ENCODE measurements at regions not wholly inside any gene's neighbourhood (a gene's known extent, or its start where the extent isn't known, plus 50 kb on each side); places are given as distances from the start of the nearest gene placed in this dataset.

- no peak overlapping the region for H2AFZ ChIP-seq (ENCODE audit: insufficient read depth, low read depth, low read length, poor library complexity, severe bottlenecking)
- no peaks in the 10 kb centered on the region for H3K4me1 ChIP-seq (ENCODE audit: control insufficient read depth in 2 of 2, insufficient read depth in 2 of 2, low read length in 2 of 2)
- Mint-ChIP-seq H3K27me3 (no peaks in the 10 kb centered on the region), H3K9me3 (ENCODE audit: insufficient read depth) (peaks cover 17% of the 10 kb centered on the region), H3K4me1 (no peaks in the 10 kb centered on the region), H3K4me3 (no peak overlapping the region), H3K27ac (no peak overlapping the region)
- no peaks in the 10 kb centered on the region for H3K36me3 ChIP-seq (replicated peaks in 1 of 2; ENCODE audit: control extremely low read depth in 1 of 2, control insufficient read depth in 1 of 2, extremely low read depth in 1 of 2, insufficient read depth in 2 of 2, low read length in 1 of 2)
- H3K9ac ChIP-seq (ENCODE audit: low read length): no peak overlapping the region
- no peaks in the 10 kb centered on the region for H3K27me3 ChIP-seq (replicated peaks in 1 of 4; ENCODE audit: control extremely low read depth in 1 of 4, control insufficient read depth in 3 of 4, insufficient read depth in 4 of 4, low read length in 3 of 4)
- no peak for ATAC-seq (ENCODE audit: low read depth)
- no peaks in the 10 kb centered on the region for H3K79me2 ChIP-seq (ENCODE audit: control insufficient read depth, insufficient read depth, low read length)
- TF ChIP-seq CTCF (IDR thresholded peaks at IDR 0.05) (no peak), EZH2 (IDR thresholded peaks at IDR 0.05; ENCODE audit: borderline replicate concordance, insufficient read depth, low read depth, low read length, poor library complexity, severe bottlenecking) (no peak)
- H3K4me3 ChIP-seq (ENCODE audit: control extremely low read depth in 1 of 5, extremely low read depth in 1 of 5, insufficient read depth in 1 of 5, low read depth in 2 of 5, low read length in 4 of 5): no peak overlapping the region
- intact Hi-C loops (cut with micrococcal nuclease): no loop called here
- no CpG with 5 or more reads among the region's 2 CpGs for WGBS (ENCODE audit: insufficient coverage)
- peaks cover 0 to 9% (median 4%) of the 10 kb centered on the region in 3 donors for H3K9me3 ChIP-seq (ENCODE audit: control extremely low read depth in 1 of 3, control insufficient read depth in 2 of 3, insufficient read depth in 1 of 3, low read length in 2 of 3)
- no peaks in the 10 kb centered on the region for H4K20me1 ChIP-seq (ENCODE audit: control insufficient read depth, insufficient read depth, low read length, poor library complexity, severe bottlenecking)
- ChIA-PET POLR2A (no interaction called here), CTCF (interaction anchor here (0.7 kb wide), 1 partner anchor 382 kb away, joined by 3 read pairs; no protein-coding TSS in a partner anchor)
- no peak overlapping the region for H3K4me2 ChIP-seq (replicated peaks; ENCODE audit: low read depth, low read length, poor library complexity, severe bottlenecking)
- no peak overlapping the region for H3K27ac ChIP-seq (ENCODE audit: low read length in 2 of 2)
- no peak for DNase-seq
These were observed 698.2 kb downstream of the FGF9 start for GRCh38 chr13:22369090-22369489.

GRCh38 chr13:22369840-22370239 lies 699.0 kb downstream of the FGF9 start:
- Histone ChIP-seq H3K79me2 (ENCODE audit: control insufficient read depth, insufficient read depth, low read length) (no peaks in the 10 kb centered on the region), H3K27ac (ENCODE audit: low read length in 2 of 2) (no peak overlapping the region), H2AFZ (ENCODE audit: insufficient read depth, low read depth, low read length, poor library complexity, severe bottlenecking) (no peak overlapping the region), H3K4me1 (ENCODE audit: control insufficient read depth in 2 of 2, insufficient read depth in 2 of 2, low read length in 2 of 2) (no peaks in the 10 kb centered on the region), H3K27me3 (replicated peaks in 1 of 4; ENCODE audit: control extremely low read depth in 1 of 4, control insufficient read depth in 3 of 4, insufficient read depth in 4 of 4, low read length in 3 of 4) (no peaks in the 10 kb centered on the region), H3K36me3 (replicated peaks in 1 of 2; ENCODE audit: control extremely low read depth in 1 of 2, control insufficient read depth in 1 of 2, extremely low read depth in 1 of 2, insufficient read depth in 2 of 2, low read length in 1 of 2) (no peaks in the 10 kb centered on the region), H3K9me3 (ENCODE audit: control extremely low read depth in 1 of 3, control insufficient read depth in 2 of 3, insufficient read depth in 1 of 3, low read length in 2 of 3) (peaks cover 0 to 9% (median 4%) of the 10 kb centered on the region in 3 donors), H3K4me2 (replicated peaks; ENCODE audit: low read depth, low read length, poor library complexity, severe bottlenecking) (no peak overlapping the region), H3K4me3 (ENCODE audit: control extremely low read depth in 1 of 5, extremely low read depth in 1 of 5, insufficient read depth in 1 of 5, low read depth in 2 of 5, low read length in 4 of 5) (no peak overlapping the region), H3K9ac (ENCODE audit: low read length) (no peak overlapping the region), H4K20me1 (ENCODE audit: control insufficient read depth, insufficient read depth, low read length, poor library complexity, severe bottlenecking) (no peaks in the 10 kb centered on the region)
- POLR2A ChIA-PET: no interaction called here
- ATAC-seq (ENCODE audit: low read depth) (no peak), DNase-seq (no peak)
- TF ChIP-seq EZH2 (IDR thresholded peaks at IDR 0.05; ENCODE audit: borderline replicate concordance, insufficient read depth, low read depth, low read length, poor library complexity, severe bottlenecking) (no peak), CTCF (IDR thresholded peaks at IDR 0.05) (no peak)
- Mint-ChIP-seq H3K4me1 (no peaks in the 10 kb centered on the region), H3K27ac (no peak overlapping the region), H3K9me3 (ENCODE audit: insufficient read depth) (peaks cover 17% of the 10 kb centered on the region), H3K27me3 (no peaks in the 10 kb centered on the region), H3K4me3 (no peak overlapping the region)
- CTCF ChIA-PET: interaction anchor here (0.6 to 0.7 kb wide), 2 partner anchors 260 to 383 kb away, joined by 3 read pairs; no protein-coding TSS in a partner anchor
- intact Hi-C loops (cut with micrococcal nuclease): no loop called here

Measured in B cell (primary cell).